ENCODE measurements at regions not wholly inside any gene's neighbourhood (a gene's known extent, or its start where the extent isn't known, plus 50 kb on each side); places are given as distances from the start of the nearest gene placed in this dataset.

- TF ChIP-seq, protein P1, sequence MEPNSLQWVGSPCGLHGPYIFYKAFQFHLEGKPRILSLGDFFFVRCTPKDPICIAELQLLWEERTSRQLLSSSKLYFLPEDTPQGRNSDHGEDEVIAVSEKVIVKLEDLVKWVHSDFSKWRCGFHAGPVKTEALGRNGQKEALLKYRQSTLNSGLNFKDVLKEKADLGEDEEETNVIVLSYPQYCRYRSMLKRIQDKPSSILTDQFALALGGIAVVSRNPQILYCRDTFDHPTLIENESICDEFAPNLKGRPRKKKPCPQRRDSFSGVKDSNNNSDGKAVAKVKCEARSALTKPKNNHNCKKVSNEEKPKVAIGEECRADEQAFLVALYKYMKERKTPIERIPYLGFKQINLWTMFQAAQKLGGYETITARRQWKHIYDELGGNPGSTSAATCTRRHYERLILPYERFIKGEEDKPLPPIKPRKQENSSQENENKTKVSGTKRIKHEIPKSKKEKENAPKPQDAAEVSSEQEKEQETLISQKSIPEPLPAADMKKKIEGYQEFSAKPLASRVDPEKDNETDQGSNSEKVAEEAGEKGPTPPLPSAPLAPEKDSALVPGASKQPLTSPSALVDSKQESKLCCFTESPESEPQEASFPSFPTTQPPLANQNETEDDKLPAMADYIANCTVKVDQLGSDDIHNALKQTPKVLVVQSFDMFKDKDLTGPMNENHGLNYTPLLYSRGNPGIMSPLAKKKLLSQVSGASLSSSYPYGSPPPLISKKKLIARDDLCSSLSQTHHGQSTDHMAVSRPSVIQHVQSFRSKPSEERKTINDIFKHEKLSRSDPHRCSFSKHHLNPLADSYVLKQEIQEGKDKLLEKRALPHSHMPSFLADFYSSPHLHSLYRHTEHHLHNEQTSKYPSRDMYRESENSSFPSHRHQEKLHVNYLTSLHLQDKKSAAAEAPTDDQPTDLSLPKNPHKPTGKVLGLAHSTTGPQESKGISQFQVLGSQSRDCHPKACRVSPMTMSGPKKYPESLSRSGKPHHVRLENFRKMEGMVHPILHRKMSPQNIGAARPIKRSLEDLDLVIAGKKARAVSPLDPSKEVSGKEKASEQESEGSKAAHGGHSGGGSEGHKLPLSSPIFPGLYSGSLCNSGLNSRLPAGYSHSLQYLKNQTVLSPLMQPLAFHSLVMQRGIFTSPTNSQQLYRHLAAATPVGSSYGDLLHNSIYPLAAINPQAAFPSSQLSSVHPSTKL (CRISPR knock-in tag; IDR thresholded peaks at IDR 0.05) = peak; percentile 52
- TF ChIP-seq, protein P2, sequence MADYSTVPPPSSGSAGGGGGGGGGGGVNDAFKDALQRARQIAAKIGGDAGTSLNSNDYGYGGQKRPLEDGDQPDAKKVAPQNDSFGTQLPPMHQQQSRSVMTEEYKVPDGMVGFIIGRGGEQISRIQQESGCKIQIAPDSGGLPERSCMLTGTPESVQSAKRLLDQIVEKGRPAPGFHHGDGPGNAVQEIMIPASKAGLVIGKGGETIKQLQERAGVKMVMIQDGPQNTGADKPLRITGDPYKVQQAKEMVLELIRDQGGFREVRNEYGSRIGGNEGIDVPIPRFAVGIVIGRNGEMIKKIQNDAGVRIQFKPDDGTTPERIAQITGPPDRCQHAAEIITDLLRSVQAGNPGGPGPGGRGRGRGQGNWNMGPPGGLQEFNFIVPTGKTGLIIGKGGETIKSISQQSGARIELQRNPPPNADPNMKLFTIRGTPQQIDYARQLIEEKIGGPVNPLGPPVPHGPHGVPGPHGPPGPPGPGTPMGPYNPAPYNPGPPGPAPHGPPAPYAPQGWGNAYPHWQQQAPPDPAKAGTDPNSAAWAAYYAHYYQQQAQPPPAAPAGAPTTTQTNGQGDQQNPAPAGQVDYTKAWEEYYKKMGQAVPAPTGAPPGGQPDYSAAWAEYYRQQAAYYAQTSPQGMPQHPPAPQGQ (CRISPR knock-in tag; IDR thresholded peaks at IDR 0.05; ENCODE audit: borderline replicate concordance) = no peak
- no peak for TF ChIP-seq ZNF615 (CRISPR knock-in tag; IDR thresholded peaks at IDR 0.05; ENCODE audit: borderline replicate concordance)
- no peak for TF ChIP-seq ATF7-NPFF (CRISPR knock-in tag; IDR thresholded peaks at IDR 0.05; ENCODE audit: low read depth)
- TF ChIP-seq TFDP1 (CRISPR knock-in tag; IDR thresholded peaks at IDR 0.05; ENCODE audit: borderline replicate concordance) = no peak
- TF ChIP-seq ZNF660 (CRISPR knock-in tag; IDR thresholded peaks at IDR 0.05; ENCODE audit: borderline replicate concordance, low read depth) = no peak
- TF ChIP-seq, protein P3, sequence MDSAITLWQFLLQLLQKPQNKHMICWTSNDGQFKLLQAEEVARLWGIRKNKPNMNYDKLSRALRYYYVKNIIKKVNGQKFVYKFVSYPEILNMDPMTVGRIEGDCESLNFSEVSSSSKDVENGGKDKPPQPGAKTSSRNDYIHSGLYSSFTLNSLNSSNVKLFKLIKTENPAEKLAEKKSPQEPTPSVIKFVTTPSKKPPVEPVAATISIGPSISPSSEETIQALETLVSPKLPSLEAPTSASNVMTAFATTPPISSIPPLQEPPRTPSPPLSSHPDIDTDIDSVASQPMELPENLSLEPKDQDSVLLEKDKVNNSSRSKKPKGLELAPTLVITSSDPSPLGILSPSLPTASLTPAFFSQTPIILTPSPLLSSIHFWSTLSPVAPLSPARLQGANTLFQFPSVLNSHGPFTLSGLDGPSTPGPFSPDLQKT (CRISPR knock-in tag; IDR thresholded peaks at IDR 0.05; ENCODE audit: borderline replicate concordance) = no peak
- no peak; the same call in 1 of the 2 replicates for TF ChIP-seq ZSCAN21 (CRISPR knock-in tag; IDR thresholded peaks at IDR 0.05; ENCODE audit: borderline replicate concordance)
- no peak for TF ChIP-seq EP300 (IDR thresholded peaks at IDR 0.05; ENCODE audit: low read depth in 2 of 2, low read length in 2 of 2)
- no peak for TF ChIP-seq EP300 (CRISPR knock-in tag; IDR thresholded peaks at IDR 0.05; ENCODE audit: borderline replicate concordance)
- 0 out of 2 replicates have a peak, but pooled peaks have one; percentile 6 for TF ChIP-seq BCL6 (CRISPR knock-in tag; IDR thresholded peaks at IDR 0.05)
- no peak for TF ChIP-seq MAFK (conservative IDR thresholded peaks at IDR 0.05 in 1 of 2, IDR thresholded peaks at IDR 0.05 in 1 of 2; ENCODE audit: low read length in 2 of 2)
These were observed 66.1 kb upstream of the SMOX start (continued) for GRCh38 chr20:4082406-4083097.
